ENCODE measurements at regions not wholly inside any gene's neighbourhood (a gene's known extent, or its start where the extent isn't known, plus 50 kb on each side); places are given as distances from the start of the nearest gene placed in this dataset.

DNA sequence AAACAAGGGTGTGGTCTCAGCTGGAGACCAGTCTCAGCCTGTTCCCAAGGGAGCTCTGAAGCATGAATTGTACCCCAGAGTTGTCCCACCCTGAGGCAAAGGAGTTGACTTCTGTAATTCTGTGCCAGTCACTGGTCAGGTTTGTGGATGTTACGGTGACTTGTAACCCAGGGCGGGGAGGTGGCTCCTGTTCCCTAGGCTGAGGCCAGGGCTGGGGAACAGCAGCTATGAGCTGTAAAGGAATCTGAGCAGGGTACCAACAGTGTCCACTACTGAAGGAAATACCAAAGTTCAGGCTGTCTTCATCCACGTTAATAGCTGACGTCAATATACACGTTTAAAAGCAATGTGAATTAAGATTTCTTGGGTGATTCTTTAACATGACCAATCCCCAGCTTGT is 266.2 kb downstream of the ABHD5 start:
- Histone ChIP-seq H2AFZ (ENCODE audit: control insufficient read depth, low read length) (peak overlapping the region; percentile 9), H3K4me3 (ENCODE audit: control insufficient read depth in 2 of 3, extremely low read depth in 1 of 3, insufficient read depth in 2 of 3, low read depth in 1 of 3, low read length in 3 of 3) (no peak overlapping the region), H3K27ac (ENCODE audit: control insufficient read depth, insufficient read depth, low read length) (no peak overlapping the region), H3K4me2 (ENCODE audit: control insufficient read depth, extremely low read depth, insufficient read depth, low read depth, low read length) (no peak overlapping the region), H4K20me1 (ENCODE audit: control insufficient read depth, extremely low read depth, insufficient read depth, low read length) (no peaks in the 10 kb centered on the region), H3K4me1 (ENCODE audit: control insufficient read depth, extremely low read depth, insufficient read depth, low read length) (peaks cover 4% of the 10 kb centered on the region), H3K9ac (ENCODE audit: control insufficient read depth, extremely low read depth, insufficient read depth, low read length) (no peak overlapping the region), H3K9me1 (ENCODE audit: control insufficient read depth, extremely low read depth, insufficient read depth, low read length) (no peaks in the 10 kb centered on the region), H3K36me3 (ENCODE audit: control insufficient read depth in 2 of 2, extremely low read depth in 1 of 2, insufficient read depth in 2 of 2, low read length in 2 of 2) (no peaks in the 10 kb centered on the region), H3K79me2 (ENCODE audit: control insufficient read depth, insufficient read depth, low read length) (no peaks in the 10 kb centered on the region), H3K9me3 (ENCODE audit: control insufficient read depth, low read depth, low read length) (no peaks in the 10 kb centered on the region), H3K27me3 (ENCODE audit: control insufficient read depth, extremely low read depth, insufficient read depth, low read length) (peaks cover 4% of the 10 kb centered on the region)
- FAIRE-seq (no peak), DNase-seq (ENCODE audit: low read depth, low spot score) (no peak)
- dilution Hi-C loops (cut with MboI; ENCODE audit: extremely low pct_ligation_motif_present, low sequenced_read_pairs) = no loop called here
- TF ChIP-seq EZH2 (IDR thresholded peaks at IDR 0.05; ENCODE audit: low read length) = no peak
- TF ChIP-seq CTCF (optimal IDR thresholded peaks at IDR 0.05 in 1 of 3, IDR thresholded peaks at IDR 0.05 in 1 of 3, conservative IDR thresholded peaks at IDR 0.05 in 1 of 3; ENCODE audit: extremely low read depth in 1 of 3, insufficient read depth in 2 of 3, low read length in 3 of 3) = no peak

DNA sequence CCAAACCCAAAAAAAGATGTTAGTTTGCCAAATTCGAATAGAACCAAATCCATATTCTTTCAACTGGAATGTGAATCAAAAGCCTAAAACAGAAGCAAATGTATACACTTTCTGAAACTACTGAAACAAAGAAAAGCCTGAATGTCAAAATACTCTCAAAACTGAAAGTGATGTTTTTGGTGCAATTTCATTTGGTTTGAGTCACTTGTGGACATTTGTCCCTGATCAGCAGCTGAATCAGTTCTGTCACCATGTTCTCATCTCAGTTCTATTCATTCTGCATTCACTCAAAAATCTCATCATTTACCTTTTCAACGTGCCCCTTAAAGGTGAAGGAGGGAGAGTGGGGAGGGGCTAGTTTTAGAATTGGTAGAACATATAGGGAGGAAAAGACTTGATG is 266.8 kb downstream of the ABHD5 start:
- H3K4me3 ChIP-seq (ENCODE audit: control insufficient read depth in 2 of 3, extremely low read depth in 1 of 3, insufficient read depth in 2 of 3, low read depth in 1 of 3, low read length in 3 of 3) = no peak overlapping the region
- H3K4me1 ChIP-seq (ENCODE audit: control insufficient read depth, extremely low read depth, insufficient read depth, low read length) = peaks cover 4% of the 10 kb centered on the region
- FAIRE-seq (no peak), DNase-seq (ENCODE audit: low read depth, low spot score) (no peak)
- no peaks in the 10 kb centered on the region for H3K36me3 ChIP-seq (ENCODE audit: control insufficient read depth in 2 of 2, extremely low read depth in 1 of 2, insufficient read depth in 2 of 2, low read length in 2 of 2)
- no peak overlapping the region for H3K4me2 ChIP-seq (ENCODE audit: control insufficient read depth, extremely low read depth, insufficient read depth, low read depth, low read length)
- TF ChIP-seq EZH2 (IDR thresholded peaks at IDR 0.05; ENCODE audit: low read length) = no peak
- TF ChIP-seq CTCF (optimal IDR thresholded peaks at IDR 0.05 in 1 of 3, IDR thresholded peaks at IDR 0.05 in 1 of 3, conservative IDR thresholded peaks at IDR 0.05 in 1 of 3; ENCODE audit: extremely low read depth in 1 of 3, insufficient read depth in 2 of 3, low read length in 3 of 3) = no peak
- no peak overlapping the region for H2AFZ ChIP-seq (ENCODE audit: control insufficient read depth, low read length)
- no peaks in the 10 kb centered on the region for H4K20me1 ChIP-seq (ENCODE audit: control insufficient read depth, extremely low read depth, insufficient read depth, low read length)
- H3K9me3 ChIP-seq (ENCODE audit: control insufficient read depth, low read depth, low read length) = no peaks in the 10 kb centered on the region
- H3K27ac ChIP-seq (ENCODE audit: control insufficient read depth, insufficient read depth, low read length) = no peak overlapping the region
- H3K9me1 ChIP-seq (ENCODE audit: control insufficient read depth, extremely low read depth, insufficient read depth, low read length) = no peaks in the 10 kb centered on the region
- H3K79me2 ChIP-seq (ENCODE audit: control insufficient read depth, insufficient read depth, low read length) = no peaks in the 10 kb centered on the region
- dilution Hi-C loops (cut with MboI; ENCODE audit: extremely low pct_ligation_motif_present, low sequenced_read_pairs) = no loop called here
- peaks cover 4% of the 10 kb centered on the region for H3K27me3 ChIP-seq (ENCODE audit: control insufficient read depth, extremely low read depth, insufficient read depth, low read length)
- no peak overlapping the region for H3K9ac ChIP-seq (ENCODE audit: control insufficient read depth, extremely low read depth, insufficient read depth, low read length)

All from keratinocyte (primary cell).